Small intestine (tissue), 7 donors: ENCODE measurements at regions not wholly inside any gene's neighbourhood (a gene's known extent, or its start where the extent isn't known, plus 50 kb on each side); places are given as distances from the start of the nearest gene placed in this dataset.
"Not testable (repeated sequence)": the region's sequence is repeated elsewhere in the genome, so short reads cannot be mapped to it uniquely, and the experiment has no call there.

Experiments
- DNase-seq, 2 donors: peaks; one replicate each; pipeline versions ENCODE4 v3.0.0 to v3.0.0-alpha.2; 2013
- FAIRE-seq: peaks from 2 replicates; lab custom pipeline; 2012; peaks lifted over from hg19 to GRCh38; lab: Jason Lieb, UNC
- H3K27ac ChIP-seq, 3 donors: one replicate each; pipeline ENCODE4 v1.5.1; 2013; ENCODE audit warnings: low read length in 2 of 3, mild to moderate bottlenecking in 2 of 3, control low read depth in 1 of 3, inconsistent platforms in 1 of 3, low read depth in 1 of 3, moderate library complexity in 1 of 3
- H3K27me3 ChIP-seq, 3 donors: one replicate each; pipeline ENCODE4 v1.6.1; 2013; ENCODE audit warnings: low read length in 3 of 3, inconsistent platforms in 1 of 3; ENCODE audit not compliant: control insufficient read depth in 3 of 3, insufficient read depth in 3 of 3
- H3K36me3 ChIP-seq, 3 donors: one replicate each; pipeline ENCODE4 v1.6.1; 2013; ENCODE audit warnings: low read length in 3 of 3, inconsistent platforms in 1 of 3, low read depth in 1 of 3, mild to moderate bottlenecking in 1 of 3, moderate library complexity in 1 of 3; ENCODE audit not compliant: control insufficient read depth in 3 of 3, insufficient read depth in 2 of 3
- H3K4me1 ChIP-seq, 3 donors: one replicate each; pipeline ENCODE4 v1.6.1; 2013; ENCODE audit warnings: low read length in 2 of 3, inconsistent platforms in 1 of 3, low read depth in 1 of 3, mild to moderate bottlenecking in 1 of 3, moderate library complexity in 1 of 3; ENCODE audit not compliant: control insufficient read depth in 3 of 3, insufficient read depth in 2 of 3
- H3K4me3 ChIP-seq, 3 donors: one replicate each; pipeline ENCODE4 v1.5.1; 2013; ENCODE audit warnings: low read length in 3 of 3, control low read depth in 1 of 3, inconsistent platforms in 1 of 3, low read depth in 1 of 3, mild to moderate bottlenecking in 1 of 3, moderate library complexity in 1 of 3
- H3K9me3 ChIP-seq, 2 donors: one replicate each; pipeline ENCODE4 v1.6.1; 2013; ENCODE audit warnings: low read depth in 1 of 2, low read length in 1 of 2; ENCODE audit not compliant: control insufficient read depth in 2 of 2, insufficient read depth in 1 of 2
- WGBS, 3 donors: extraction: QIAGEN DNeasy Blood & Tissue Kit; methylation state at CpG; one replicate each; pipeline ENCODE4 v1.1.7; 2013; 5-methylcytosine and 5-hydroxymethylcytosine counted together
- donor health status: healthy with polysubstance abuse.
- donor health status: control.
- donor health status: control.
- donor health status: Bipolar disorder and iron deficiency.
- donor health status: healthy.

- Histone ChIP-seq H3K9me3 (no peaks in the 10 kb centered on the region), H3K36me3 (no peaks in the 10 kb centered on the region), H3K27me3 (no peaks in the 10 kb centered on the region), H3K27ac (no peak overlapping the region), H3K4me3 (no peak overlapping the region), H3K4me1 (no peaks in the 10 kb centered on the region)
- no peak for FAIRE-seq
- WGBS, 3 donors, result 83 to 91% (median 88%) methylated on average over 18 of the region's 18 CpGs
- DNase-seq, result no peak
Measured at GRCh38 chr22:48299801-48300200, 1527.9 kb downstream of the BRD1 start.

GRCh38 chr22:48299124-48299523 is 1528.5 kb downstream of the BRD1 start:
- DNase-seq (no peak), FAIRE-seq (no peak)
- H3K27ac ChIP-seq, result no peak overlapping the region
- H3K9me3 ChIP-seq, result no peaks in the 10 kb centered on the region
- no peaks in the 10 kb centered on the region for H3K4me1 ChIP-seq
- no peaks in the 10 kb centered on the region for H3K27me3 ChIP-seq
- 75 to 86% (median 84%) methylated on average over 8 of the region's 8 CpGs for WGBS, 3 donors
- H3K36me3 ChIP-seq, result no peaks in the 10 kb centered on the region
- H3K4me3 ChIP-seq, result no peak overlapping the region

GRCh38 chr22:48297296-48297695 is 1530.4 kb downstream of the BRD1 start:
- peak in 1 of 2 donors; percentile 54 for DNase-seq
- WGBS, 3 donors, result 60 to 73% (median 68%) methylated on average over 6 to 7 of the region's 7 CpGs
- H3K27me3 ChIP-seq, result no peaks in the 10 kb centered on the region
- no peak for FAIRE-seq
- no peak overlapping the region for H3K27ac ChIP-seq
- H3K9me3 ChIP-seq, result no peaks in the 10 kb centered on the region
- H3K4me1 ChIP-seq, result no peaks in the 10 kb centered on the region
- H3K36me3 ChIP-seq, result no peaks in the 10 kb centered on the region
- no peak overlapping the region for H3K4me3 ChIP-seq

- FAIRE-seq, result not testable (repeated sequence)
Measured at GRCh38 chr22:48289954-48290353, 1527.5 kb downstream of the TBC1D22A start.

GRCh38 chr22:48288376-48288940 is 1526.0 kb downstream of the TBC1D22A start:
- Histone ChIP-seq H3K9me3 (no peaks in the 10 kb centered on the region), H3K4me1 (no peaks in the 10 kb centered on the region), H3K36me3 (no peaks in the 10 kb centered on the region), H3K27me3 (peaks cover 0 to 7% (median 0%) of the 10 kb centered on the region in 3 donors), H3K4me3 (no peak overlapping the region), H3K27ac (peak overlapping the region in 1 of 3 donors; percentile 15)
- WGBS, 3 donors, result 19 to 41% (median 37%) methylated on average over 3 of the region's 3 CpGs
- DNase-seq, result peak in 1 of 2 donors; percentile 74
- no peak for FAIRE-seq

More at GRCh38 chr22:48289954-48290353, 1527.5 kb downstream of the TBC1D22A start:
- 41 to 61% (median 50%) methylated on average over 2 of the region's 2 CpGs for WGBS, 3 donors
- not testable (repeated sequence) for H3K27ac ChIP-seq, H3K27me3 ChIP-seq, H3K36me3 ChIP-seq, H3K9me3 ChIP-seq, H3K4me3 ChIP-seq, DNase-seq, H3K4me1 ChIP-seq

- H3K36me3 ChIP-seq, result no peaks in the 10 kb centered on the region
Measured at GRCh38 chr22:48287031-48287430, 1524.6 kb downstream of the TBC1D22A start.

GRCh38 chr22:48284671-48285070 is 1522.2 kb downstream of the TBC1D22A start:
- no peaks in the 10 kb centered on the region for H3K4me1 ChIP-seq
- no peak overlapping the region for H3K27ac ChIP-seq
- no peak for FAIRE-seq
- DNase-seq, result no peak
- no peak overlapping the region for H3K4me3 ChIP-seq
- H3K9me3 ChIP-seq, result no peaks in the 10 kb centered on the region
- WGBS, 3 donors, result 76 to 80% (median 80%) methylated on average over 4 of the region's 4 CpGs
- peaks cover 0 to 7% (median 0%) of the 10 kb centered on the region in 3 donors for H3K27me3 ChIP-seq
- no peaks in the 10 kb centered on the region for H3K36me3 ChIP-seq

More at GRCh38 chr22:48287031-48287430, 1524.6 kb downstream of the TBC1D22A start:
- Histone ChIP-seq H3K9me3 (no peaks in the 10 kb centered on the region), H3K27ac (no peak overlapping the region), H3K4me1 (no peaks in the 10 kb centered on the region), H3K4me3 (no peak overlapping the region), H3K27me3 (peaks cover 0 to 7% (median 0%) of the 10 kb centered on the region in 3 donors)
- DNase-seq (no peak), FAIRE-seq (no peak)
- 42 to 61% (median 47%) methylated on average over 5 of the region's 5 CpGs for WGBS, 3 donors

GRCh38 chr22:48282804-48283203 is 1520.4 kb downstream of the TBC1D22A start:
- H3K27ac ChIP-seq, result no peak overlapping the region
- H3K36me3 ChIP-seq, result no peaks in the 10 kb centered on the region
- no peaks in the 10 kb centered on the region for H3K27me3 ChIP-seq
- H3K9me3 ChIP-seq, result no peaks in the 10 kb centered on the region
- H3K4me1 ChIP-seq, result peaks cover 0 to 13% (median 0%) of the 10 kb centered on the region in 3 donors
- no peak overlapping the region for H3K4me3 ChIP-seq
- 71 to 90% (median 86%) methylated on average over 2 of the region's 2 CpGs for WGBS, 3 donors
- DNase-seq (no peak), FAIRE-seq (no peak)

GRCh38 chr22:48279461-48279756 is 1517.0 kb downstream of the TBC1D22A start:
- H3K27me3 ChIP-seq, result no peaks in the 10 kb centered on the region
- no peak overlapping the region for H3K4me3 ChIP-seq
- no peaks in the 10 kb centered on the region for H3K9me3 ChIP-seq
- FAIRE-seq, result no peak
- no peak overlapping the region for H3K27ac ChIP-seq
- 80 to 88% (median 85%) methylated on average over 6 of the region's 6 CpGs for WGBS, 3 donors
- DNase-seq, result no peak
- peaks cover 0 to 26% (median 0%) of the 10 kb centered on the region in 3 donors for H3K4me1 ChIP-seq
- H3K36me3 ChIP-seq, result no peaks in the 10 kb centered on the region
